Stimulated activated CD8-positive, alpha-beta memory T cell treated with anti-CD3 and anti-CD28 coated beads, Interleukin-7, amount 100 ng/mL, for 4 hours (primary cell): ENCODE measurements at regions not wholly inside any gene's neighbourhood (a gene's known extent, or its start where the extent isn't known, plus 50 kb on each side); places are given as distances from the start of the nearest gene placed in this dataset.

Experiments used
- DNase-seq, 2 donors: peaks; one replicate each; pipeline ENCODE4 v3.0.0-alpha.2; 2020; ENCODE audit warnings: low read depth in 2 of 2

DNA sequence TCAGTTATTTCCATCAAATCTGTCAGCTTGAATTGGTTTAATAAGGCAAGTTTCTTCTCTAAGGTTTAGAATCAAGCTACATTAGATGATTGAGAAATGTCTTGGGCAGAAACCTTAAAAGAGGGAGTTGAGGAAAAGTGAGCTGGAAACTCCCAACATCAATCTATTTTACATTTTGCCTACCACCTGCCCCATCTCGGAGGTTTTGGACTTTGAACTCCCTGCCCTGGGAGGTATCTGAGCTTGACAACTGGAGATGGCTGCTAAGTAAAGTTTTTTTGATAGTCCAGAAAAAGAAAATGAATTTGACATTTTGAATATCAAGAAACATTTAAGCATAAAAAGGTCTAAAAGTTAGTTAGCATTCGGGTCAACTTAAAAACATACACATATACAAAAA, 234.2 kb downstream of the NFKBIZ start:
- DNase-seq: no peak

DNA sequence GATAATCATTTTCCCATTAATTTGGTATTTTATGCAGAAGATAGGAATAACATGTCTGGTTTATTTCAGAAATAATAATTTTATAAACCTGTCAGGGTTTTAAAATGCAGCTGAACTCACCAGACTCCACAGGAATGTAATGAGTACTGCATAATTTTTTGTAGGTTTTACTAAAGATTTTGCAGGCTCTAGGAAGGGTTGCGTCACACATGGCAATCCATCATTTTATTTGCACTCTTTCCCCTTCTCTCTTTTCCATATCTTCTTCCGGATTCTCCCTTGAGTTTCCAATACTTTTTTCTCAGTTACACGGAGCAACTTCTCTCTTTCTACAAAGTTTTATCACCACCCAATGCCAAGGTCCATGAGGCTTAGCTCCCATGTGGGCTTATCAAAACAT, 234.7 kb downstream of the NFKBIZ start:
- no peak for DNase-seq

DNA sequence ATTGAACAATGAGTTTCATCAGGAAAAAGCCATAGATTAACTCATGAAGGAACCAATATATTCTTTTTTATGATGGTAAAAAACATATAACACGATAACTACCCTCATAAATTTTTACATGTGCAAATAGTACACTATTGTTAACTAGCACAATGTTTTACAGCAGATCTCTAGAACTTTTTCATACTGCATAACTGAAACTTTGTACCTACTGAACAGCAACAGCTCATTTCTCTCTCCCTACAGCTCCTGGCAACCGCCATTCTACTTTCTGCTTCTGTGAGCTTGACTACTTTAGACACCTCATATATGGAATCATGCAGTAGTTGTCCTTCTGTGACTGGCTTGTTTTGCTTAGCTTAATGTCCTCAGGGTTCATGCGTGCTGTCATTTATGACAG, 235.4 kb downstream of the NFKBIZ start:
- no peak for DNase-seq

DNA sequence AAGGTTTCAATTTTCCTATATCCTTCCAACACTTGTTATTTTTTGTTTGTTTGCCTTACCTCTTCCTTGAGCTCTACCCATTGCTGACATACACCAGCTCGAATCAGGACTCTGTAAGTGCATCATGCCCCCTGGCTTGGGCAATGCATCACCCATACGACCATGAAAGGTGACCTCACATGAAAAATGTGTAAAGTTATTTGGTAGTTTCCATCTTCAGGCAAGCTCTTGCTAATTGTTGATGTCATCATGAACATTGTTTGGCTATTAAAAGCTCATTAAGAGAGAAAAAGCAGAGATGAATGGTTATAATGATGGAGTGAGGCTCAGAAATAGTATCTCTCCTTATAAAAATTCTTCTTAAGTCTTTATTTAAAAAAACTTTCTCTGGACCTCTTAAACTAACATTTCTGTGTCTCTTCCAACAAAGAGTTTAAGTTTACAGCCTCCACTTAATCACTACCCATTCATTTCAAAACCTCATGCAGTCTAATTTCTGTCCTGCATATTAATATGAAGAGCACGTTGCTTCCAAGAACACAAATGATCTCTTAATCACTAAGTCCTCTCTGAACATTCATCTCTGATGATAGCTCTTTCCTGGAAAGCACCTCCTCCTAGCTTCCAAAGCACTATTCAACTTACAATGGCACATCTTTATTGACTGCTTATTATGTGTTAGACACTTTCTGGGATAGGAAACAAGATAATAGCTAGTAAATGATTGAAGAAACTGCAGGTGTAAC, 236.3 kb downstream of the NFKBIZ start:
- DNase-seq: no peak

DNA sequence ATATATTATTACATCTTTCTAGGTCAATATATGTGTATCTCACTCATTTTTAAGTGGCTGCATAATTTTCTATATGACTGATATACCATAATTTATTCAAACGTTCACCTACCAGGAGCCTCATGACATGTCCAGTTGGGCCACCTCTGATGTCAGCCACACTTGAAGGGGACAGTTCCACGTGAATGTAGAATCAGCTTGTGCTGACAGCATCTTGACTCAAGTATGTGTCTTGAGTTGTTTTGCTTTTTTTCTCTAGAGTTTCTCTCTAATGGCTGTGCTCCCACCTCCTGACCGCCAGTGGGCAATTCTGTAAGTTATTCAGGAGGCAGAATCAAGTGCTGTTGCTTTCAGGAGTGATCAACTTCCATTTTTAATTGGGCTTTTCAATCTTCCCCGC, 237.9 kb downstream of the NFKBIZ start:
- DNase-seq: no peak

DNA sequence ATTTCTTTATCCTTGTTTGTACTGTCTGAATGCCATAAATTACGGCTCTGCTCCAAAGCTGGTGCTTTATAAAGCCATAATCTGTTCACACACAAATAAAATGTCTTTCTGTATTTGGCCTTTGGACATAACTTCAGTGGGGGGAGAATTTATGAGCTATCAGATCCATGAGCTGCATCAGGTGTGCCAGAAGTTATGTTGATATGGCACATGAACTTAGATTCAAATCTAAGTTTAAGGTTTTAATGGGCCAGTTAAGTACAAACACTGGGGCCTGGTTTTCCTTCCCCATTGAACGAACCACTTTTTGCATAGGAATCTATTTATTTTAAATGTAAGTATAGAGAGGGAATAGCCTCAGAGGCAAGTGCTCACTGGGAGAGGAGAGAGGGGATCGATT, 239.9 kb downstream of the NFKBIZ start:
- no peak for DNase-seq

DNA sequence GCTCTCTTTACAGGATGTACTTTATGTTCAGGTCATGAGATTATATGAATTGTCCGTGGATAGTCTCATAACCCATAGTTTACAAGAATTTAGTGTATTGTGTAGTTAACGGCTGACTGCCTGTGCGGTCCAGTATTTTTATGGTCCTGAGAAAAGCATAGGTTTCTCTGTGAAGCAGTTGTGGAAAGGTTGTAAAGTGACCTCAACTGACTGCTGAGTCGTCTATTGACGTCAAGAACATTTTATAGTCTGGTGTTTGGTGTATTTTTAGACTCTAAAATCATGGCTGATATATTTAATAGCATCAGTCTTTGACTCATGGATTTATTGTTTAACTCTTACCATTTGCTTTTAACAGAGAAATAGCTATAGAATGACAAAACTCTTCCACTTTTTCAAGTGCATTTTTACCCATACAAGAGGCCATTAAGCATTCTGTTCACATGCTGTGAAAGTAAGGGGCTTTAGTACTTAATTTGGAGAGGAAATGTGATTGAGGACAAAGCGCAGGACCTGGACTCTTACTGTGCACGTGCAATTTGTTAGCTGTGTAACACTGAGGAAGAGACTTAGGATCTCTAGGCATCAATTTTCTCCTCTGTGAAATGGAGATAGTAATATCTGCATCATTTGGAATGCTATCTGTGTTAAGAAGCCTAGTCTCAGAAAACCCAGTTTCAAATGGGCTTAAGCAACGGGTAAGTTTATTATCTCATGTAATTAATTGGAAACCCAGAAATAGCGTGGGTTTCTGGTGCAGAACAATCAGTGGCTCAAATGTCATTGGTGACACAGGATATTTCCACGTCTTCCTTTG, 240.8 kb downstream of the NFKBIZ start:
- DNase-seq: no peak

DNA sequence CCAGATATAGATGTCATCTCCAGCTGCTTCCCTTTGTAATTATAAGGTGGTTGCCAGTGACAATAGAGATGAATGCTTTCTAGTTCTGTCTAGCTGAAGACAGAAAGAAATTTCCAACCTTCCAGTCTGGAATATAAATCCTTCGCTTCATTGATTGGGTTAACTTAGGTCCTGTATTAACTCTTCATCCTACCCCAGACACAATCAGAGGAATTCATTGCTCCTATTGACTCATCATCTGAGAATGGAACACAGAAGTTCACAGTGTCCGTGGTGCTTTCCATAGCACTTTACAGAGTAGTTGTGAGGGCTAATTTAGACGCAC, 241.4 kb downstream of the NFKBIZ start:
- no peak for DNase-seq

DNA sequence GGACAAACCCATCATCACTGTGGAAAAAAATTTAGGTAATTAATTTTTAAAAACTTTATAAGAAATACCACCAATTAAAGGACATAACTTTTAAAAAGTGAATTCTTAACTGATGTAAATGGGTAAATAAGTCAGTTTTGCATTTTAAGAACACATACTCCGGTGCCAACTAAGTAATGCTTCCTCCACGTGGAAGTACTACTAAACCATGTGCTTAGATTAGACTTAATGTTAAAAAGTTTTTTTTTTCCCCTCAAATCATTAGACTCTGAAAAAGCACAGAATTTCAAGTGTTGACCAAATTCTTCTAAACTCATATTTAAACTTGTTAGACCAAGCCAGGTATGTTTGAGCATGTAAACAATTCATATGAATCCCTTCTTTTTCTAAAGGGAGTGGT, 242.0 kb downstream of the NFKBIZ start:
- no peak for DNase-seq

DNA sequence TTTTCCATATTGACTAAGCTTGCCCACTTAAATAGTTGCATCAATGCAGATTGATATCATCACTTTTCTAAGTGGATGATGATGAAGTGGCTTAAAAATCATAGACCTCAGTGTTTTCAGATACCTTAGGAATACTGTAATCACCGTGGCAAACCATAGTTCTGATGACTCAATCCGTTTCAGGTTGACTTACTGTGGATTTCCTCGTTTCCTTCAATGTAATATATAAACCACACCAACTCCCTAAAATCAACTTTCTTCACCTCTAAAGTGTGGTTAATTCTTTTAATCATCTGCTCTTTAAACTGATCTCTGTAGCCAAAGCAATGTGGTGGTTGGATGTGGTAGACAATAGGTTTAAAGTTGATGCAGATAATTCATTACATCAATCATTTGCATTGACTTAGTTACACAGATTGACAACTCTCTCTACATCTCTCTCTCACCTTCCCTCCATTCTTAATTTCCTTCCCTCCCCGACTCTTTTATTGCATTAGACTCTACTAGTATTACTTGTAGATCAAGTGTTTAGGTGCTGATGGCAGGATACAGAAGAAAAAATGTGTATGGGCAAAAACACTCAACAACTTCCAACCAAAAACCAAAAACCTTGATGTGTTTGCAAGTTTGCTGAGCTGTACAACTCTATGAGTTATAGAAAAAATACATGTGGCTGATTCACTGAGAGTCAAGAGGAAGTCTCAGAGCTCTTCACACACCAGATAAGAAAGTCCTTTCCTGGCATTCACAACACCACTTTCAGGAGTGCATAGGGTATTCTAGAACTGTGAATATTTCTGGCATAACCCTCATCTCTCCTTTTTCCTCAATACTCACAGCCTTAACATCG, 243.5 kb downstream of the NFKBIZ start:
- no peak for DNase-seq

DNA sequence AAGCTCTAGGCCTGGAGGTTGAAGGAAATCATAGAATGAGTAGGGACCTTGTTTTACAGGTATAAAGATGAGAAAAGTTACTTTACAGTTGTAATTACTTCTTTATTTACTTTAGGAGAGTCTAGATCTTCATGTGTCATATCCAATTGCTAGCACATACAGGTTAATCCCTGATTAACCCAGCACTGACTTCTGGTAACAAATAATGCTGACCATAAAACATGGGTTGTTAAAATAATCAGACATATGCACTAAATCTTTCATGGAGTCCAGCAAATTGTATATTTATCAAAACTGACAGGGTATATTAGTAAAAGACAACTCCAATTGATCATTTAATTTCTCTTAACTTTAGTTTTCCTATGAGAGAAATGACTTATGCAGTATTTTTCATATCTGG, 245.2 kb downstream of the NFKBIZ start:
- DNase-seq: no peak

DNA sequence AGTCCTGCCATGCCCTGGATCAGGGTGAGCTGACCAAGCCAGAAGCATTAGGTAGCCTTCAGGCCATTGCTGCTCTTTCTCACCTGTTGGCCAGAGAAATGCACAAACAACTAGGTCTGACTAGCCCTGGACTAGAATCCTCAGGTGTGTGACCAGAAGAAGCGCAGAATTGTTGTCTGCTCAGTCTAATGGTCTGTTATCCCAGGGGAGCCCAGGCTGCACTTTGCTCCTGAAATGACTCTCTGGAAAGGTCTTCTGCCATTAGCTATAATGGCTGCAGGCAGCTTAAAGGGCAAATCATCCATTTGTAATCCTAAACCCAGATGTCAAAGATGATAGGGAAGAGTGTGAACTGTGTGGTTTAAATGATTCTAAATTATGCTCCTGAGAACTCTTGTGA, 246.1 kb downstream of the NFKBIZ start:
- DNase-seq: no peak

DNA sequence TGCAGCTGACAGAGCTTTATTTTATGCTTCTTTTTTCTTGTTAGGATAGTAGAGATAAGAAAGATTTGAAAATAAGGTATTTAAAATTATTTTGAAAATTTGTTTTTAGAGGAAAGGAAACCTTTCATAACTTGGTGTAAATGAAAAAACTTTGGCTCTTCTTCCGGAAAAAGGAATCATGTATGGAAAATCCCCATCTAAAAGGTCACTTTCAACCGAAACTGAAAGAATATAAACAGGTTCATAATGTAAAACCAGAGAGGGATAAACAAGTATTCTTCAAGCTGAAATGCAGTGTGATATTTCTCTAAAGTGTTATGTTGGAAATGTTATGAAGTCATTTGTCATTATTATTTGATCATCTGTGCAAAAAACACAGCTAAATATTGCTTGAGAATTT, 246.8 kb downstream of the NFKBIZ start:
- no peak for DNase-seq

DNA sequence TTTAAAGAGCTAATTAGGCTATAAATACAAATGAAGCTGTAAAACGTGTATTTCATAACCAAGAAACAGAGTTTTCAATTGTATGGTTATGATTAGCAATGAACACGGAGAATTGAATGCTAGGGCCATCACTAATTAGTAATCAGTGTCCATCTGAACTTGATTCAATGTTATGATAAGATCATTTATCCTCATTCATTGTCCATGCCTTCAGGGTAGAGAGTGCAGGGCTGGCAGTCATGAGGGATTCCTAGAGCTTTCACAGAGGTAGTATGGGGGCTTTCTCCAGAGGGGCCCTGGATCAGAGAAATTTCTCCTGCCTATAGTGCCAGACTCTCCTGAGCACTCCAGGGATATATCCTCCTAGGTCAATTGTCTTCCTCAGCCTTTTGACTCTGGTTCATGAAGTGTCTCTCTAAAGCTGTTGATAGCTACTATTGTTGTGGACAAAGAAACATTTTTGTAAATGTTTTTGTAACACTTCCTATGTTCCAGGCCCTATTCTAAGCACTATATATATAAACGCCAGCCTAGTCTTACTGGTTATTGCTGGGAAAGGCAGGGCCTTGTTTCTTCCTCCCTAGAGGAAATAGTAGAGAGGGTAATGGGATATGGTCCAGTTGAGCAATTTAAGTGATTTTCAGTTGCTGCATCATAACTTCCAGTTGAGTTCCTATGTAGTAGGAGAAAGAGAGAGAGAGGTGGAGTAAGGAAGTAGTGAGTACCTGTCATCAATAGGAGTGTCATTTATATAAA, 249.0 kb downstream of the NFKBIZ start:
- DNase-seq: no peak

DNA sequence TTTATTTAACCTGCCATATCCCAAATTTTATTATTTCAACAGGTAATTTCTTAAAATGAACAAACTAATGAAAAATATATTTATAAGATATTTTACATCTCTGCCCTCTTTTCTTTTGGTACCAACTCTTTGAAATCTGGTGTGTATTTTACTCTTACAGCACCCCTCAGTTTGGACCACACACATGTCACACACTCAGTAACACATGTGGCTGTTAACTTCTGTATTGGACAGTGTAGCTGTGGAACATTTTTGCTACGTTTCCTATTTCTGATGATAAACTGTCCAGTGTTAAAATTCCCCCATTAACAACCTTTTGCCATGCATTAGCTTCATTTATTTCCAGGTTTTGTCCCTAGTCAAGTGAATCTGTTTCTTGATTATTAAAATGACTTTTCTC, 250.6 kb downstream of the NFKBIZ start:
- no peak for DNase-seq

DNA sequence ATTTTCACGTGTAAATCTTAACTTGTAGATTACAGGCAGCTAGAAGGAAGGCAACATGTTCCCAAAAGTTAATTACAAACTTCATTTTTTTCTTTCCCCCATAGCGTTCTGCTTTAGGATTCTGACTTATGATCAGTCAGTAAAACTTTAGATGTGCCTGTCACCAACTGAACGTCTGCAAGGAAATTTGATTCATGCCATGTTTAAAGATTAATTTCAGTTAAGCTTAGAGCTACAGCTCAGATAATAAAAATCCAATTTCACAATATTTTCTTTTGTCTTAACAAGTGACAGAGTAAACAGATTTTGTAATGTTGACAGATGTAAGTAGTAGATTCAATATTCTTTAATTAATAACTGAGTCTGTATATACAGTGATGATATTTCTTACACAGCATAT, 253.1 kb downstream of the NFKBIZ start:
- DNase-seq: no peak

DNA sequence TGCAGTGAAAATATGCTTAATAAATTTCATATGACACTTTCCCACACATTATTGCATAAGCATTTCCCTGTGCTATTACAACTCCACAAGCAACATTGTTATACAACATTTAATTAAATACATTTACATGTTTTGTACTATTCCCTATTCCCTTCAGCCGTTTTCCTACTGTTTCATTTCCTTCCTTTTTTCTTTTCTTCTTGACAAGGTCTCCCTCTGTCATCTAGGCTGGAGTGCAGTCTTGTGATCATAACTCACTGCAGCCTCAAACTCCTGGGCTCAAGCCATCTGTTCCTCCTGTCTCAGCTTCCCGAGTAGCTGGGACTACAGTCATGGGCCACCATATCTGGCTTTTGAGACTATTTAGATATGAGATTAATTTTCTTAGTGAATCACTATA, 254.7 kb downstream of the NFKBIZ start:
- no peak for DNase-seq

DNA sequence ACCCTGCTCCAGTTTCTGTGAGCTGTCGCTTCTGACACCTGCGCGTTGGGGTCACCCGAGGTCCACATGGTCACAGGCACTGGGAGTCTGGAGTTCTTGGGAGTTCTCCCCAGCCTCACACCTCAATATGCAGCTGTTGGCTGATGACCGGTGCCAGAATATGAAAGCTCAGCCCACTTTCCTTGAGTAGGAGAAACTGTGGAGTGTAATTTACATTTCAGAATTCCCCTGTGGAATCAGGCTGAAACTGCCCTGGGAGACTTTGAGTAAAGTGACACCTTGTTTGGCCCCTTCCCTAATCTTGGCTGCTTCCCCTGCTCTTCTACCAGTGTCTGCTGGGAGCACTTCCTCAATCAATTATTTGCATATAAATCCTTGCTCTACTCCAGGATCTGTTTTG, 255.9 kb downstream of the NFKBIZ start:
- DNase-seq: no peak

DNA sequence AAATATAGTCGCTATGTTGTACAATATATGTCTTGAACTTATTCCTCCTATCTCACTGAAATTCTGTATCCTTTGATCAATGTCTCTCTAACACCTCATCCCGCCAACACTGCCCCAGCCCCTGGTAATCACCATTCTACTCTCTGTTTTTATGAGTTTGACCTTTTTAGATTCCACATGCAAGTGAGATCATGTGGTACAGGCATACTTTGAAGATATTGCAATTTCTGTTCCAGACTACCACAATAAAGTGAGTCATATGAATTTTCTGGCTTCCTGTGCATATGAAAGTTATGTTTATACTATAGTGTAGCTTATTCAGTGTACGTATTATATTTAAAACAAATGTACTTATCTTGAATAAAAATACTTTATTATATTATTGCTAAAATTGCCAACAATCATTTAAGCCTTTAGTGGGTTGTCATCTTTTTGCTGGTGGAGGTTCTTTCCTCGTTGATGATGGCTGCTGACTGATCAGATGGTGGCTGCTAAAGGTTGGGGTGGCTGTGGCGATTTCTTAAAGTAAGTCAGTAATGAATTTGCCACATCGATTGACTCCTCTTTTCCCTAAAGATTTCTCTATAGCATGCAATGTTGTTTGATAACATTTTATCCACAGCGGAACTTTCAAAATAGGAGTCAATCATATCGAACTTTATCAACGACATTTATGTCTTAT, 257.2 kb downstream of the NFKBIZ start:
- DNase-seq: peak in 1 of 2 donors; percentile 2

DNA sequence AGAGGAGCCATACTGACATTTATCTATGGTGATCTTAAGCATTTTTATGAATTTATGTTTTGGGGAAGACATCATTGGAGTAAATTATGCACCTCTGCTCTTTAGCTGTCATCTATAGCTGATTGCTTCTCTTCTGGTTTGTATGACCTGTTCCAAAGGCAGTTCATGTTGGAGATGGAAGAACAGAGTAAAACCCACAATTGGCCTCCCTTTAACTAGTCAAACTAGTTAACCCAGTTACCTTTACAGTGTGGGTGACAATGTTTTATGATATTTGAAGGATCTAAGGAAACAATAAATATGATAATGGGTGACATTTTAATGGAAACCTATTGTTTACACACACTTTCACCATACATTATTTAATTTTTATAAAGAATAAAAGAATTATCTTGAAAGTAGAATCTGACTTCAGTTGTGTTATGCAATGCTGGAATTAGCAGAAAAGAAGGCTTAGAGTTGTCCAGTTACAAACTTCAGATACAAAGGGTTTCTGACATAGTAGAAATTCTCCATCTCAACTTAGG, 263.5 kb downstream of the NFKBIZ start:
- DNase-seq: no peak

DNA sequence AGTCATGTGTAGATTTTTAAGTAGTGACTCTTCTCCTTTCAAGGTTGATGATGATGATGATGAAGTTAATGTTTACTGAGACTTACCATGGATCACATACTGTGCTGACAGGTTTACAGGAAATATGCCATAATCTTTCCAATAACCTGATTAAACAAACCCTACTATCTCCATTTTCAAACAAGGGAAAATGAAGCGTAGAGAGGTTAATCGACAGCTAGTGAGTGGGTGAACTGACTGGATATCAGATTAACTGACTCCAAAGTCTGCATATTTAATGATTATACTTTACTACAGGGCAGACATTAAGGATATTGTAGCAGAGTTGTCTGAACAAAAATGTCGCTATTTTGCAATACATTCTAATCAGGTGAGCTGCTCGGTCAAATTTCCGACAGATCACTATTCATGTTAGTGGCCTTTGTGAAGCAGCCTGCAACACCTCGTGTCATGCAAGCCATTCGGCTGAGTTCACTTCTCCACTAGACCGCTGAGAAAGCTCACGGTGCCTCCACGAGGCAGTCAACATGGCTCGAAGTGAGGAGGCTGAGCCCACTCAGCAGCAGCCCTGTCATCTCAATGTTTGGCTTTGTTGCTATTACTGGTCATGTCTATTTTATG, 264.2 kb downstream of the NFKBIZ start:
- DNase-seq: no peak
